ENCODE measurements at regions not wholly inside any gene's neighbourhood (a gene's known extent, or its start where the extent isn't known, plus 50 kb on each side); places are given as distances from the start of the nearest gene placed in this dataset.

- Histone ChIP-seq H3K27ac (no peak overlapping the region), H3K9me3 (peaks cover 0 to 3% (median 0%) of the 10 kb centered on the region in 4 donors), H3K36me3 (no peaks in the 10 kb centered on the region), H3K27me3 (no peaks in the 10 kb centered on the region), H3K4me1 (no peaks in the 10 kb centered on the region), H3K4me3 (no peak overlapping the region)
- no peak for DNase-seq
- ATAC-seq (ENCODE audit: low FRiP score in 2 of 2), result no peak
- 61 to 75% methylated on average over 2 of the region's 2 CpGs for WGBS, 2 donors
- no peak for TF ChIP-seq POLR2A (IDR thresholded peaks at IDR 0.05)
- TF ChIP-seq EP300 (IDR thresholded peaks at IDR 0.05), result no peak
- no peak for TF ChIP-seq POLR2AphosphoS5 (IDR thresholded peaks at IDR 0.05)
- no peak for TF ChIP-seq CTCF (IDR thresholded peaks at IDR 0.05)
Observed at GRCh38 chr2:104388296-104388695, 465.6 kb upstream of the POU3F3 start.

GRCh38 chr2:104402825-104403224 lies 451.1 kb upstream of the POU3F3 start:
- H3K36me3 ChIP-seq, result no peaks in the 10 kb centered on the region
- no peaks in the 10 kb centered on the region for H3K9me3 ChIP-seq
- 92% methylated on average over 3 of the region's 3 CpGs; no CpG with 5 or more reads in 1 of the 2 donors for WGBS, 2 donors
- H3K27me3 ChIP-seq, result no peaks in the 10 kb centered on the region
- ATAC-seq (ENCODE audit: low FRiP score in 2 of 2) (no peak), DNase-seq (no peak)
- H3K4me3 ChIP-seq, result no peak overlapping the region
- H3K4me1 ChIP-seq, result no peaks in the 10 kb centered on the region
- TF ChIP-seq EP300 (IDR thresholded peaks at IDR 0.05) (no peak), CTCF (IDR thresholded peaks at IDR 0.05) (no peak), POLR2A (IDR thresholded peaks at IDR 0.05) (no peak), POLR2AphosphoS5 (IDR thresholded peaks at IDR 0.05) (no peak)
- no peak overlapping the region for H3K27ac ChIP-seq

GRCh38 chr2:104404526-104404925 lies 449.4 kb upstream of the POU3F3 start:
- no peak overlapping the region for H3K27ac ChIP-seq
- H3K27me3 ChIP-seq, result no peaks in the 10 kb centered on the region
- no peak for DNase-seq
- no peak overlapping the region for H3K4me3 ChIP-seq
- no peak for TF ChIP-seq POLR2AphosphoS5 (IDR thresholded peaks at IDR 0.05)
- no peak for TF ChIP-seq CTCF (IDR thresholded peaks at IDR 0.05)
- no peak for TF ChIP-seq POLR2A (IDR thresholded peaks at IDR 0.05)
- no peak for TF ChIP-seq EP300 (IDR thresholded peaks at IDR 0.05)
- H3K9me3 ChIP-seq, result no peaks in the 10 kb centered on the region
- ATAC-seq (ENCODE audit: low FRiP score in 2 of 2), result no peak
- H3K36me3 ChIP-seq, result no peaks in the 10 kb centered on the region
- 74 to 80% methylated on average over 6 of the region's 6 CpGs for WGBS, 2 donors
- H3K4me1 ChIP-seq, result no peaks in the 10 kb centered on the region

GRCh38 chr2:104405623-104406022 lies 448.3 kb upstream of the POU3F3 start:
- DNase-seq (no peak), ATAC-seq (ENCODE audit: low FRiP score in 2 of 2) (no peak)
- H3K36me3 ChIP-seq, result no peaks in the 10 kb centered on the region
- no peak for TF ChIP-seq POLR2A (IDR thresholded peaks at IDR 0.05)
- no peaks in the 10 kb centered on the region for H3K4me1 ChIP-seq
- no peaks in the 10 kb centered on the region for H3K27me3 ChIP-seq
- no peak overlapping the region for H3K4me3 ChIP-seq
- H3K27ac ChIP-seq, result no peak overlapping the region
- no peaks in the 10 kb centered on the region for H3K9me3 ChIP-seq
- 77 to 91% methylated on average over 8 of the region's 8 CpGs for WGBS, 2 donors

GRCh38 chr2:104406261-104406726 lies 447.6 kb upstream of the POU3F3 start:
- no peak for ATAC-seq (ENCODE audit: low FRiP score in 2 of 2)
- Histone ChIP-seq H3K27me3 (no peaks in the 10 kb centered on the region), H3K4me3 (no peak overlapping the region), H3K4me1 (no peaks in the 10 kb centered on the region), H3K36me3 (no peaks in the 10 kb centered on the region), H3K27ac (no peak overlapping the region), H3K9me3 (no peaks in the 10 kb centered on the region)
- no peak for TF ChIP-seq CTCF (IDR thresholded peaks at IDR 0.05)
- no peak for TF ChIP-seq EP300 (IDR thresholded peaks at IDR 0.05)
- TF ChIP-seq POLR2A (IDR thresholded peaks at IDR 0.05), result no peak
- no peak for TF ChIP-seq POLR2AphosphoS5 (IDR thresholded peaks at IDR 0.05)
- no peak for DNase-seq
- WGBS, 2 donors, result 75% methylated on average over 10 of the region's 10 CpGs

Data from upper lobe of left lung (tissue), 6 donors.